ENCODE measurements at regions not wholly inside any gene's neighbourhood (a gene's known extent, or its start where the extent isn't known, plus 50 kb on each side); places are given as distances from the start of the nearest gene placed in this dataset.

DNA sequence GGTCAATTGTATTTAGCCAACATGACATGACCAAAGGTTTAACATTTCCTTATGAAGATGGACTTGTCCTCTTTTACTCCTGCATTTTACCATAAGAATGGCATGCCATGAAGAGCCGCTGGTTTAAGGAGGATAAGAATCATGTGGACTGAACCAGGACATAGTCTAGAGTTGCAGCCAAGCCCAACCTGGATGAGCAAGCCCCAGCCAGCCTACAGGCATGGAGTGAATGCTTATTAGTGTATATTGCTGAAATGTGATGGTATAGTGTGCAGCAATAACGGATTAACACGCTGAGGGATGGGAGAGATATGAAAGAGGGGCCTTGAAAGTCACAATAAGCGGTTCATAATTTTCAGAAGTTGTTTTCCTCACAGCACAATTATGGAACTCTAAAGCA lies 523.2 kb downstream of the NTRK2 start:
- TF ChIP-seq YY1 (IDR thresholded peaks at IDR 0.05; ENCODE audit: low read depth): no peak
- no peak for TF ChIP-seq EP300 (IDR thresholded peaks at IDR 0.05; ENCODE audit: borderline replicate concordance)
- TF ChIP-seq TEAD4 (IDR thresholded peaks at IDR 0.05): no peak
- no peak for TF ChIP-seq FOXM1 (IDR thresholded peaks at IDR 0.05; ENCODE audit: borderline replicate concordance, low read depth)
- TF ChIP-seq, protein P1, sequence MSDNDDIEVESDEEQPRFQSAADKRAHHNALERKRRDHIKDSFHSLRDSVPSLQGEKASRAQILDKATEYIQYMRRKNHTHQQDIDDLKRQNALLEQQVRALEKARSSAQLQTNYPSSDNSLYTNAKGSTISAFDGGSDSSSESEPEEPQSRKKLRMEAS (IDR thresholded peaks at IDR 0.05): no peak
- no peak for TF ChIP-seq EGR1 (IDR thresholded peaks at IDR 0.05)
- no peak for TF ChIP-seq NFIC (IDR thresholded peaks at IDR 0.05)

DNA sequence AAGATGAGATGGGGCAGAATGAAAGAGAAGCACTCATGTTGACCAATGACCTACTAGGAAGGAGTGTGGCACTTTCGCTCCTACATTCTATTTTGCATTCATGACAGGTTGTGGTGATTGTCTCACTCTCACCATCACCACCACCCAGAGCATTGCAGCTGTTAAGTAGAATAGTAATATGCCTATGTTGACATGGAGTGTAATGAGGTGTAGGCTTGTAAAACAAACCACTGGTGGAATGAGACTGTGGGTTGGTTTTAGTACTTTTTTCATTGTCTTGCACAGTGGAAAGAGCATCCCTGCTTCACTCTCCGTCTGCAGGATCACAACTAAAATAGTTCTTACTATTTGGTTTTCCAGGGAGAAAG lies 516.7 kb downstream of the NTRK2 start:
- no peak for TF ChIP-seq CEBPB (IDR thresholded peaks at IDR 0.05)
- TF ChIP-seq EP300 (IDR thresholded peaks at IDR 0.05; ENCODE audit: borderline replicate concordance): no peak
- TF ChIP-seq CREB1 (IDR thresholded peaks at IDR 0.05; ENCODE audit: low read depth): no peak

DNA sequence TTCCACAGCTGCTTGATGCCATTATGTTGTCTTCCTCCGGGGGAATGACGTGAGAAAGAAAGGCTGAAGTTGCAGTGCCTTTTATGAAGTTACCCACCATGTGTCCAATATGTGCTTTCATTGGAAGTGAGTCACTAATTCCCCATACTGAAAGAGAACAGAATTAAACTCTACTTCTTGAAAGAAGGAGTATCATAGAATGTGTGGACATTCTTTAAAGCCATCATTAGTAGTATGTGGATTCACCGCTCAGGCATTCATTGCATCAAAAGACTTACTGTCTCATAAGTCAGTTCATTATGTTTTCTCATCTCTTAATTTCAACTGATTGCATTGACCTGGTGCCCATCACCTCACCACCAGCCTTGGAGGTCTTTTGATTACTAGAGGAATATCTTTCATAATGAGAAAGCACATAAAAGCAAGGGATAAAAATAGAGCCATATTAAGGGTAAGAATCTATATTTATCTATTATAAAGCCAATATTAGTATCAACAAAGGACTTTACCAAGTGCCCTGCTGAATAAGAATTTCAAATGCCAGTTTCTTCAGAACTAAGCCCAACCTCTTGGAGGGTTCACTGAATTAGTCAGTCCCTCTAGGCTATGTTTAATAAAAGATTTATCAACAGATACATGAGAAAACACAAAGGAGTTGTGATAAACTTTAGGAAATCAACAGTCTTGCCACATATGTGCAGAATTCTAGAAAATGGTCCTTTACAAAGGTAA lies 516.1 kb downstream of the NTRK2 start:
- TF ChIP-seq RAD21 (IDR thresholded peaks at IDR 0.05; ENCODE audit: low read depth): no peak
- TF ChIP-seq, protein P2, sequence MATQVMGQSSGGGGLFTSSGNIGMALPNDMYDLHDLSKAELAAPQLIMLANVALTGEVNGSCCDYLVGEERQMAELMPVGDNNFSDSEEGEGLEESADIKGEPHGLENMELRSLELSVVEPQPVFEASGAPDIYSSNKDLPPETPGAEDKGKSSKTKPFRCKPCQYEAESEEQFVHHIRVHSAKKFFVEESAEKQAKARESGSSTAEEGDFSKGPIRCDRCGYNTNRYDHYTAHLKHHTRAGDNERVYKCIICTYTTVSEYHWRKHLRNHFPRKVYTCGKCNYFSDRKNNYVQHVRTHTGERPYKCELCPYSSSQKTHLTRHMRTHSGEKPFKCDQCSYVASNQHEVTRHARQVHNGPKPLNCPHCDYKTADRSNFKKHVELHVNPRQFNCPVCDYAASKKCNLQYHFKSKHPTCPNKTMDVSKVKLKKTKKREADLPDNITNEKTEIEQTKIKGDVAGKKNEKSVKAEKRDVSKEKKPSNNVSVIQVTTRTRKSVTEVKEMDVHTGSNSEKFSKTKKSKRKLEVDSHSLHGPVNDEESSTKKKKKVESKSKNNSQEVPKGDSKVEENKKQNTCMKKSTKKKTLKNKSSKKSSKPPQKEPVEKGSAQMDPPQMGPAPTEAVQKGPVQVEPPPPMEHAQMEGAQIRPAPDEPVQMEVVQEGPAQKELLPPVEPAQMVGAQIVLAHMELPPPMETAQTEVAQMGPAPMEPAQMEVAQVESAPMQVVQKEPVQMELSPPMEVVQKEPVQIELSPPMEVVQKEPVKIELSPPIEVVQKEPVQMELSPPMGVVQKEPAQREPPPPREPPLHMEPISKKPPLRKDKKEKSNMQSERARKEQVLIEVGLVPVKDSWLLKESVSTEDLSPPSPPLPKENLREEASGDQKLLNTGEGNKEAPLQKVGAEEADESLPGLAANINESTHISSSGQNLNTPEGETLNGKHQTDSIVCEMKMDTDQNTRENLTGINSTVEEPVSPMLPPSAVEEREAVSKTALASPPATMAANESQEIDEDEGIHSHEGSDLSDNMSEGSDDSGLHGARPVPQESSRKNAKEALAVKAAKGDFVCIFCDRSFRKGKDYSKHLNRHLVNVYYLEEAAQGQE (IDR thresholded peaks at IDR 0.05; ENCODE audit: low read depth): no peak
- no peak for TF ChIP-seq EP300 (IDR thresholded peaks at IDR 0.05; ENCODE audit: borderline replicate concordance)
- no peak for TF ChIP-seq TAF1 (IDR thresholded peaks at IDR 0.05; ENCODE audit: low read depth)
- TF ChIP-seq, protein P3, sequence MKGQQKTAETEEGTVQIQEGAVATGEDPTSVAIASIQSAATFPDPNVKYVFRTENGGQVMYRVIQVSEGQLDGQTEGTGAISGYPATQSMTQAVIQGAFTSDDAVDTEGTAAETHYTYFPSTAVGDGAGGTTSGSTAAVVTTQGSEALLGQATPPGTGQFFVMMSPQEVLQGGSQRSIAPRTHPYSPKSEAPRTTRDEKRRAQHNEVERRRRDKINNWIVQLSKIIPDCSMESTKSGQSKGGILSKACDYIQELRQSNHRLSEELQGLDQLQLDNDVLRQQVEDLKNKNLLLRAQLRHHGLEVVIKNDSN (IDR thresholded peaks at IDR 0.05): no peak
- TF ChIP-seq ZBTB7A (IDR thresholded peaks at IDR 0.05; ENCODE audit: low read depth): no peak
- no peak for TF ChIP-seq NFIC (IDR thresholded peaks at IDR 0.05)
- TF ChIP-seq CREB1 (IDR thresholded peaks at IDR 0.05; ENCODE audit: low read depth): no peak
- TF ChIP-seq EGR1 (IDR thresholded peaks at IDR 0.05): no peak

DNA sequence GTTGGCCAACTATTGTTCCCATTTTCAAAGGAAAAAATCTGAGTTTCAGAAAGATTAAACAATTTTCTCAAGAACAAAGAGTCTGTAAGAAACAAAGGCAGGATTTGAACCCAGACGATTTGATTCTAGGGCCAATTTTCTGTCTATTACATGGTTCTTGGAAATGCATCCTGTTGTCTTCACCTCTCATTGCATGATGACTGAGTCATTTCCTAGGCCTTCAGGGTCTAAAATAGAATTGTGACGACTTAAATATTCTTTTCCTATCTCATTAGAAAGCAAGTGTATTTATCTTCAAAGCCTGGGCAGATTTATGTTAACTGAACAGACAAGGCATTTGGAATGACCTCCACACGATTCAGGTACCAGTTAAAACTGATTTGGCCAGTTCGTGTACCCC lies 512.9 kb downstream of the NTRK2 start:
- no peak for TF ChIP-seq YY1 (IDR thresholded peaks at IDR 0.05; ENCODE audit: low read depth)
- TF ChIP-seq EP300 (IDR thresholded peaks at IDR 0.05; ENCODE audit: borderline replicate concordance): no peak
- TF ChIP-seq, protein P2 (IDR thresholded peaks at IDR 0.05; ENCODE audit: low read depth): no peak
- TF ChIP-seq, protein P1 (IDR thresholded peaks at IDR 0.05): no peak
- TF ChIP-seq RAD21 (IDR thresholded peaks at IDR 0.05; ENCODE audit: low read depth): no peak
- TF ChIP-seq, protein P3 (IDR thresholded peaks at IDR 0.05): no peak
- no peak for TF ChIP-seq CREB1 (IDR thresholded peaks at IDR 0.05; ENCODE audit: low read depth)
- no peak for TF ChIP-seq EGR1 (IDR thresholded peaks at IDR 0.05)
- TF ChIP-seq TAF1 (IDR thresholded peaks at IDR 0.05; ENCODE audit: low read depth): no peak
- no peak for TF ChIP-seq NFIC (IDR thresholded peaks at IDR 0.05)
- TF ChIP-seq TCF12 (IDR thresholded peaks at IDR 0.05; ENCODE audit: low read depth): no peak
- TF ChIP-seq TEAD4 (IDR thresholded peaks at IDR 0.05): no peak
- TF ChIP-seq ZBTB7A (IDR thresholded peaks at IDR 0.05; ENCODE audit: low read depth): no peak
- TF ChIP-seq CEBPB (IDR thresholded peaks at IDR 0.05): no peak

DNA sequence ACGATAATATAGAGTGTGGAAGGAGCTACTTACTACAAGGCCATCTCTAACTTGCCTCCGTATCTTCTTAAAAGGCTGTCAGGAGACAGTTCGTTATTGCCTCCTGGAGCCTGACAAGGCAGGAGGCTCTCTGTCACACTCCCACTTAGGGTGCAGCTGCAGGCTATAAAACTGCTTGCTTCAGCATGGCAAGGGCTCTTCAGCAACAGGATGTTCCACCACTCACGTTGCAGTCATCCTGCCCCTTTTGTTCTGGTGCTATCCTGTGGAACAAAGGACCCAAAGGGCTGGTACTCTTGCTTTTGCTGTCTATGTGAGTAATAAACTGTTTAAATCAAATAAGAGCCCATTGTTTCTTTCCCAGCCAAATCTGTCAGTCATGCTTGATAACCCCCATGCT lies 508.9 kb downstream of the NTRK2 start:
- TF ChIP-seq NFIC (IDR thresholded peaks at IDR 0.05): no peak
- TF ChIP-seq, protein P1 (IDR thresholded peaks at IDR 0.05): no peak
- TF ChIP-seq FOXM1 (IDR thresholded peaks at IDR 0.05; ENCODE audit: borderline replicate concordance, low read depth): no peak
- no peak for TF ChIP-seq CREB1 (IDR thresholded peaks at IDR 0.05; ENCODE audit: low read depth)
- no peak for TF ChIP-seq TEAD4 (IDR thresholded peaks at IDR 0.05)
- TF ChIP-seq TCF12 (IDR thresholded peaks at IDR 0.05; ENCODE audit: low read depth): no peak
- TF ChIP-seq, protein P2 (IDR thresholded peaks at IDR 0.05; ENCODE audit: low read depth): no peak
- TF ChIP-seq, protein P3 (IDR thresholded peaks at IDR 0.05): no peak
- TF ChIP-seq RAD21 (IDR thresholded peaks at IDR 0.05; ENCODE audit: low read depth): no peak
- TF ChIP-seq EP300 (IDR thresholded peaks at IDR 0.05; ENCODE audit: borderline replicate concordance): no peak
- no peak for TF ChIP-seq EGR1 (IDR thresholded peaks at IDR 0.05)
- TF ChIP-seq ZBTB7A (IDR thresholded peaks at IDR 0.05; ENCODE audit: low read depth): no peak
- TF ChIP-seq CEBPB (IDR thresholded peaks at IDR 0.05): no peak
- no peak for TF ChIP-seq YY1 (IDR thresholded peaks at IDR 0.05; ENCODE audit: low read depth)
- TF ChIP-seq TAF1 (IDR thresholded peaks at IDR 0.05; ENCODE audit: low read depth): no peak

Data from Ishikawa (cell line).